HEK293 (cell line): ENCODE measurements at regions not wholly inside any gene's neighbourhood (a gene's known extent, or its start where the extent isn't known, plus 50 kb on each side); places are given as distances from the start of the nearest gene placed in this dataset.
"Not testable (repeated sequence)": the region's sequence is repeated elsewhere in the genome, so short reads cannot be mapped to it uniquely, and the experiment has no call there.

ENCODE experiments used
- CTCF ChIA-PET: fragments of 350-600 bp; formaldehyde crosslinking; extraction: SDS; loops from one replicate; lab custom pipeline; 2021; ENCODE audit warnings: antibody characterized with exemption; lab: Yijun Ruan, JAX
- POLR2A ChIA-PET: fragments of 300-600 bp; formaldehyde crosslinking; extraction: SDS; loops from one replicate; lab custom pipeline; 2020; ENCODE audit warnings: antibody characterized with exemption, inconsistent platforms; lab: Yijun Ruan, JAX
- H3K27ac ChIP-seq: fragments of 200-500 bp; sonication (Bioruptor generic); 2 replicates; pipeline ENCODE4 v1.5.1; 2014; ENCODE audit warnings: low read depth, low read length, control low read depth, inconsistent platforms; ENCODE audit errors: extremely low read depth
- H3K36me3 ChIP-seq, 2 experiments: fragments of 200-500 bp in 1 of 2; sonication (Bioruptor generic) in 1 of 2; 1 replicate in 1 of 2; 2 replicates in 1 of 2; pipeline ENCODE4 v1.5.1; 2014 to 2017; ENCODE audit warnings: inconsistent platforms in 2 of 2, low read length in 2 of 2; ENCODE audit not compliant: control insufficient read depth in 2 of 2, insufficient read depth in 1 of 2
- H3K4me1 ChIP-seq: fragments of 200-500 bp; sonication (Bioruptor generic); 2 replicates; pipeline ENCODE4 v1.5.1; 2014; ENCODE audit warnings: mild to moderate bottlenecking, low read length, inconsistent platforms; ENCODE audit not compliant: control insufficient read depth, insufficient read depth
- H3K4me3 ChIP-seq: 2 replicates; pipeline ENCODE4 v1.5.1; 2011; ENCODE audit warnings: low read depth, mild to moderate bottlenecking, control low read depth, low read length, moderate library complexity
- H3K9me3 ChIP-seq: fragments of 200-500 bp; sonication (Bioruptor generic); 2 replicates; pipeline ENCODE4 v1.5.1; 2014; ENCODE audit warnings: low read depth, low read length, inconsistent platforms; ENCODE audit not compliant: control insufficient read depth, insufficient read depth
- KLF1 ChIP-seq: fragments of 450-650 bp; formaldehyde crosslinking; IDR thresholded peaks from 2 replicates; pipeline ENCODE4 v1.5.1; 2016; ENCODE audit warnings: missing biosample characterization, missing genetic modification characterization
- KLF8 ChIP-seq: fragments of 450-650 bp; formaldehyde crosslinking; IDR thresholded peaks from 2 replicates; pipeline ENCODE4 v1.5.1; 2016; ENCODE audit warnings: missing biosample characterization, missing genetic modification characterization
- PATZ1 ChIP-seq: fragments of 450-650 bp; formaldehyde crosslinking; IDR thresholded peaks from 2 replicates; pipeline ENCODE4 v1.5.1; 2016; ENCODE audit warnings: missing biosample characterization, missing genetic modification characterization
- SP7 ChIP-seq: fragments of 450-650 bp; formaldehyde crosslinking; IDR thresholded peaks from 2 replicates; pipeline ENCODE4 v1.5.1; 2016; ENCODE audit warnings: missing biosample characterization, missing genetic modification characterization
- ZNF121 ChIP-seq: fragments of 450-650 bp; formaldehyde crosslinking; IDR thresholded peaks from 2 replicates; pipeline ENCODE4 v1.5.1; 2016; ENCODE audit warnings: missing biosample characterization, missing genetic modification characterization
- ZNF132 ChIP-seq: fragments of 450-650 bp; formaldehyde crosslinking; IDR thresholded peaks from 2 replicates; pipeline ENCODE4 v1.5.1; 2017; ENCODE audit warnings: missing biosample characterization, missing genetic modification characterization, borderline replicate concordance
- ZNF146 ChIP-seq: fragments of 450-650 bp; formaldehyde crosslinking; IDR thresholded peaks from 2 replicates; pipeline ENCODE4 v1.5.1; 2016; ENCODE audit warnings: missing biosample characterization, missing genetic modification characterization
- ZNF155 ChIP-seq: fragments of 450-650 bp; formaldehyde crosslinking; IDR thresholded peaks from 2 replicates; pipeline ENCODE4 v1.5.1; 2016; ENCODE audit warnings: missing biosample characterization, missing genetic modification characterization
- ZNF169 ChIP-seq: fragments of 450-650 bp; formaldehyde crosslinking; IDR thresholded peaks from 2 replicates; pipeline ENCODE4 v1.5.1; 2016; ENCODE audit warnings: missing biosample characterization, missing genetic modification characterization
- ZNF174 ChIP-seq: fragments of 450-650 bp; formaldehyde crosslinking; IDR thresholded peaks from 2 replicates; pipeline ENCODE4 v1.5.0; 2017; ENCODE audit warnings: missing biosample characterization, mild to moderate bottlenecking, missing genetic modification characterization
- ZNF391 ChIP-seq: fragments of 450-650 bp; formaldehyde crosslinking; IDR thresholded peaks from 2 replicates; pipeline ENCODE4 v1.5.1; 2016; ENCODE audit warnings: low read depth, missing biosample characterization, missing genetic modification characterization, borderline replicate concordance
- ZNF416 ChIP-seq: fragments of 450-650 bp; formaldehyde crosslinking; IDR thresholded peaks from 2 replicates; pipeline ENCODE4 v1.5.1; 2016; ENCODE audit warnings: missing biosample characterization, missing genetic modification characterization
- ZNF501 ChIP-seq: fragments of 450-650 bp; formaldehyde crosslinking; IDR thresholded peaks from 2 replicates; pipeline ENCODE4 v1.5.1; 2016; ENCODE audit warnings: missing biosample characterization, missing genetic modification characterization
- ZNF639 ChIP-seq: fragments of 450-650 bp; formaldehyde crosslinking; IDR thresholded peaks from 2 replicates; pipeline ENCODE4 v1.5.1; 2016; ENCODE audit warnings: missing biosample characterization, missing genetic modification characterization
- ZNF654 ChIP-seq: fragments of 450-650 bp; formaldehyde crosslinking; IDR thresholded peaks from 2 replicates; pipeline ENCODE4 v1.5.1; 2016; ENCODE audit warnings: low read depth, missing biosample characterization, missing genetic modification characterization
- ZNF658 ChIP-seq: fragments of 450-650 bp; formaldehyde crosslinking; IDR thresholded peaks from 2 replicates; pipeline ENCODE4; 2016; ENCODE audit warnings: missing biosample characterization, missing genetic modification characterization
- ZNF660 ChIP-seq: fragments of 450-650 bp; IDR thresholded peaks from 2 replicates; pipeline ENCODE4 v1.5.1; 2018; ENCODE audit warnings: missing biosample characterization, mild to moderate bottlenecking, missing genetic modification characterization
- ZNF777 ChIP-seq: fragments of 450-650 bp; formaldehyde crosslinking; IDR thresholded peaks from 2 replicates; pipeline ENCODE4 v1.5.1; 2017; ENCODE audit warnings: missing biosample characterization, missing genetic modification characterization, borderline replicate concordance

GRCh38 chr12:37541356-37541755 lies 775.2 kb upstream of the ALG10B start:
- Histone ChIP-seq H3K27ac (no peak overlapping the region), H3K4me3 (no peak overlapping the region), H3K36me3 (no peaks in the 10 kb centered on the region), H3K4me1 (no peaks in the 10 kb centered on the region), H3K9me3 (no peaks in the 10 kb centered on the region)
- CTCF ChIA-PET, result no interaction called here
- no peak for TF ChIP-seq ZNF416 (tag by site-specific recombination)
- TF ChIP-seq KLF1 (tag by site-specific recombination), result no peak
- TF ChIP-seq ZNF121, result no peak
- TF ChIP-seq ZNF654 (tag by site-specific recombination), result no peak
- TF ChIP-seq ZNF174, result no peak
- no peak for TF ChIP-seq SP7 (tag by site-specific recombination)
- POLR2A ChIA-PET, result no interaction called here

- ChIA-PET POLR2A (no interaction called here), CTCF (no interaction called here)
- Histone ChIP-seq H3K4me1 (no peaks in the 10 kb centered on the region), H3K36me3 (no peaks in the 10 kb centered on the region), H3K4me3 (no peak overlapping the region), H3K9me3 (no peaks in the 10 kb centered on the region), H3K27ac (no peak overlapping the region)
- TF ChIP-seq ZNF501 (tag by site-specific recombination) (no peak), ZNF169 (tag by site-specific recombination) (no peak), ZNF391 (no peak), KLF8 (tag by site-specific recombination) (no peak), PATZ1 (tag by site-specific recombination) (no peak), ZNF658 (tag by site-specific recombination) (no peak), ZNF777 (tag by site-specific recombination) (no peak), ZNF155 (tag by site-specific recombination) (no peak), ZNF660 (tag by site-specific recombination) (no peak), ZNF146 (tag by site-specific recombination) (no peak), ZNF639 (tag by site-specific recombination) (no peak)
Observed at GRCh38 chr12:37543131-37543965, 773.2 kb upstream of the ALG10B start.

GRCh38 chr12:37543966-37544668 lies 772.5 kb upstream of the ALG10B start:
- Histone ChIP-seq H3K27ac (no peak overlapping the region), H3K4me1 (no peaks in the 10 kb centered on the region), H3K36me3 (no peaks in the 10 kb centered on the region), H3K9me3 (no peaks in the 10 kb centered on the region), H3K4me3 (no peak overlapping the region)
- ChIA-PET POLR2A (no interaction called here), CTCF (no interaction called here)
- no peak for TF ChIP-seq ZNF132

- POLR2A ChIA-PET, H3K36me3 ChIP-seq, H3K9me3 ChIP-seq, H3K4me3 ChIP-seq, H3K4me1 ChIP-seq, H3K27ac ChIP-seq, CTCF ChIA-PET: not testable (repeated sequence)
Observed at GRCh38 chr12:37544669-37545330, 771.8 kb upstream of the ALG10B start.
